Erythroblast (primary cell): ENCODE measurements at regions not wholly inside any gene's neighbourhood (a gene's known extent, or its start where the extent isn't known, plus 50 kb on each side); places are given as distances from the start of the nearest gene placed in this dataset.

Experiments used
- GATA1 ChIP-seq: IDR thresholded peaks from 2 replicates; pipeline ENCODE4 v1.6.1; 2011; ENCODE audit warnings: low read depth, mild to moderate bottlenecking, control low read depth, low read length, moderate library complexity
- POLR2A ChIP-seq: IDR thresholded peaks from 2 replicates; pipeline ENCODE4 v1.6.1; 2011; ENCODE audit warnings: mild to moderate bottlenecking, low read length

GRCh38 chr5:130605234-130605633 lies 559.8 kb downstream of the HINT1 start:
- TF ChIP-seq POLR2A (no peak), GATA1 (no peak)
